ENCODE measurements at regions not wholly inside any gene's neighbourhood (a gene's known extent, or its start where the extent isn't known, plus 50 kb on each side); places are given as distances from the start of the nearest gene placed in this dataset.
"Not testable (repeated sequence)": the region's sequence is repeated elsewhere in the genome, so short reads cannot be mapped to it uniquely, and the experiment has no call there.

GRCh38 chr5:27093279-27093678, 54.9 kb upstream of the CDH9 start:
- no peak for TF ChIP-seq CTCF (IDR thresholded peaks at IDR 0.05; ENCODE audit: low read depth, low read length)
- no peak for DNase-seq (ENCODE audit: low read depth in 1 of 2, low spot score in 1 of 2)
- no peaks in the 10 kb centered on the region for H3K4me1 ChIP-seq (ENCODE audit: low read depth)
- no peak overlapping the region for H3K27ac ChIP-seq
- H3K27me3 ChIP-seq, result no peaks in the 10 kb centered on the region
- no peak overlapping the region for H3K4me3 ChIP-seq
- H3K9me3 ChIP-seq (ENCODE audit: low read depth), result no peaks in the 10 kb centered on the region
- no peaks in the 10 kb centered on the region for H3K36me3 ChIP-seq

- no peaks in the 10 kb centered on the region for H3K36me3 ChIP-seq
- H3K27ac ChIP-seq, result no peak overlapping the region
- no peaks in the 10 kb centered on the region for H3K9me3 ChIP-seq (ENCODE audit: low read depth)
- TF ChIP-seq CTCF (IDR thresholded peaks at IDR 0.05; ENCODE audit: low read depth, low read length), result no peak
- H3K27me3 ChIP-seq, result no peaks in the 10 kb centered on the region
- DNase-seq (ENCODE audit: low read depth in 1 of 2, low spot score in 1 of 2), result no peak
- H3K4me3 ChIP-seq, result no peak overlapping the region
- no peaks in the 10 kb centered on the region for H3K4me1 ChIP-seq (ENCODE audit: low read depth)
Measured at GRCh38 chr5:27091858-27092257, 53.5 kb upstream of the CDH9 start.

GRCh38 chr5:27088822-27089221, 50.4 kb upstream of the CDH9 start:
- H3K27ac ChIP-seq; H3K4me1 ChIP-seq (ENCODE audit: low read depth); H3K36me3 ChIP-seq; H3K27me3 ChIP-seq; H3K9me3 ChIP-seq (ENCODE audit: low read depth); DNase-seq (ENCODE audit: low read depth in 1 of 2, low spot score in 1 of 2); H3K4me3 ChIP-seq: not testable (repeated sequence)

All from cardiac muscle cell (in vitro differentiated cells and primary cell).